ENCODE measurements at regions not wholly inside any gene's neighbourhood (a gene's known extent, or its start where the extent isn't known, plus 50 kb on each side); places are given as distances from the start of the nearest gene placed in this dataset.
A peak's percentile ranks its signal among the peaks of the same experiment; 100 is the strongest.

- H3K27ac ChIP-seq = no peak overlapping the region
- no peak overlapping the region for H3K27ac Mint-ChIP-seq
These were observed 248.8 kb downstream of the PCDH7 start for GRCh38 chr4:30968926-30969325.

GRCh38 chr4:30972542-30972941 lies 252.4 kb downstream of the PCDH7 start:
- H3K27ac Mint-ChIP-seq = no peak overlapping the region
- Histone ChIP-seq H4K20me1 (ENCODE audit: low read depth) (no peaks in the 10 kb centered on the region), H3K4me1 (peaks cover 37% of the 10 kb centered on the region), H3K9ac (no peak overlapping the region), H3K4me3 (no peak overlapping the region), H3K27ac (peak overlapping the region; percentile 35), H3K79me2 (ENCODE audit: low read depth) (no peaks in the 10 kb centered on the region), H3K27me3 (no peaks in the 10 kb centered on the region), H3K36me3 (no peaks in the 10 kb centered on the region), H3F3A (ENCODE audit: low read depth) (peaks cover 18% of the 10 kb centered on the region), H3K4me2 (no peak overlapping the region), H3K9me3 (ENCODE audit: low read depth) (no peaks in the 10 kb centered on the region), H2AFZ (replicated peaks) (no peak overlapping the region)
- no peak overlapping the region for H3K4me3 Mint-ChIP-seq
- DNase-seq (ENCODE audit: low spot score) = no peak
- no peak for TF ChIP-seq EZH2 (IDR thresholded peaks at IDR 0.05)
- H3K27me3 Mint-ChIP-seq (ENCODE audit: insufficient read depth, low read depth) = no peaks in the 10 kb centered on the region
- H3K9me3 Mint-ChIP-seq = no peaks in the 10 kb centered on the region
- H3K36me3 Mint-ChIP-seq = no peaks in the 10 kb centered on the region
- peaks cover 28% of the 10 kb centered on the region for H3K4me1 Mint-ChIP-seq

More at GRCh38 chr4:30968926-30969325, 248.8 kb downstream of the PCDH7 start:
- no peak overlapping the region for H3K4me2 ChIP-seq
- H3K9ac ChIP-seq = no peak overlapping the region
- H3K9me3 ChIP-seq (ENCODE audit: low read depth) = no peaks in the 10 kb centered on the region
- Mint-ChIP-seq H3K4me1 (peaks cover 9% of the 10 kb centered on the region), H3K9me3 (no peaks in the 10 kb centered on the region), H3K36me3 (no peaks in the 10 kb centered on the region), H3K4me3 (no peak overlapping the region), H3K27me3 (ENCODE audit: insufficient read depth, low read depth) (no peaks in the 10 kb centered on the region)
- H4K20me1 ChIP-seq (ENCODE audit: low read depth) = no peaks in the 10 kb centered on the region
- peaks cover 17% of the 10 kb centered on the region for H3K4me1 ChIP-seq
- peak; percentile 19 for DNase-seq (ENCODE audit: low spot score)
- no peaks in the 10 kb centered on the region for H3K27me3 ChIP-seq
- no peak overlapping the region for H3K4me3 ChIP-seq
- H3K36me3 ChIP-seq = no peaks in the 10 kb centered on the region
- no peaks in the 10 kb centered on the region for H3K79me2 ChIP-seq (ENCODE audit: low read depth)
- peak overlapping the region; percentile 57 for H2AFZ ChIP-seq (replicated peaks)
- TF ChIP-seq EZH2phosphoT487 (IDR thresholded peaks at IDR 0.05) (no peak), EZH2 (IDR thresholded peaks at IDR 0.05) (no peak), CTCF (IDR thresholded peaks at IDR 0.05) (no peak)
- H3F3A ChIP-seq (ENCODE audit: low read depth) = no peaks in the 10 kb centered on the region

- no peak overlapping the region for H3K9ac ChIP-seq
- no peaks in the 10 kb centered on the region for H4K20me1 ChIP-seq (ENCODE audit: low read depth)
- H2AFZ ChIP-seq (replicated peaks) = peak overlapping the region; percentile 79
- peak overlapping the region; percentile 87 for H3K27ac ChIP-seq
- H3K27ac Mint-ChIP-seq = no peak overlapping the region
- H3K4me2 ChIP-seq = peak overlapping the region; percentile 77
- peaks cover 3% of the 10 kb centered on the region for H3K27me3 Mint-ChIP-seq (ENCODE audit: insufficient read depth, low read depth)
- peaks cover 18% of the 10 kb centered on the region for H3F3A ChIP-seq (ENCODE audit: low read depth)
- H3K4me3 Mint-ChIP-seq = no peak overlapping the region
- no peak for DNase-seq (ENCODE audit: low spot score)
- H3K4me1 Mint-ChIP-seq = peaks cover 28% of the 10 kb centered on the region
- no peaks in the 10 kb centered on the region for H3K9me3 Mint-ChIP-seq
- TF ChIP-seq CTCF (IDR thresholded peaks at IDR 0.05) (no peak), EZH2phosphoT487 (IDR thresholded peaks at IDR 0.05) (no peak), EZH2 (IDR thresholded peaks at IDR 0.05) (no peak)
- H3K27me3 ChIP-seq = no peaks in the 10 kb centered on the region
- no peaks in the 10 kb centered on the region for H3K36me3 ChIP-seq
- H3K9me3 ChIP-seq (ENCODE audit: low read depth) = no peaks in the 10 kb centered on the region
- H3K79me2 ChIP-seq (ENCODE audit: low read depth) = no peaks in the 10 kb centered on the region
- no peak overlapping the region for H3K4me3 ChIP-seq
- H3K4me1 ChIP-seq = peaks cover 37% of the 10 kb centered on the region
- no peaks in the 10 kb centered on the region for H3K36me3 Mint-ChIP-seq
These were observed 253.8 kb downstream of the PCDH7 start for GRCh38 chr4:30973993-30974392.

GRCh38 chr4:30979402-30979801 lies 259.2 kb downstream of the PCDH7 start:
- H3K9me3 Mint-ChIP-seq = no peaks in the 10 kb centered on the region
- Histone ChIP-seq H2AFZ (replicated peaks) (peak overlapping the region; percentile 7), H3K4me3 (no peak overlapping the region), H3K4me2 (no peak overlapping the region), H3K79me2 (ENCODE audit: low read depth) (no peaks in the 10 kb centered on the region), H3K9me3 (ENCODE audit: low read depth) (no peaks in the 10 kb centered on the region), H3K27me3 (no peaks in the 10 kb centered on the region), H3F3A (ENCODE audit: low read depth) (peaks cover 15% of the 10 kb centered on the region), H3K9ac (no peak overlapping the region), H3K27ac (no peak overlapping the region), H3K4me1 (peaks cover 16% of the 10 kb centered on the region), H3K36me3 (no peaks in the 10 kb centered on the region), H4K20me1 (ENCODE audit: low read depth) (no peaks in the 10 kb centered on the region)
- H3K4me3 Mint-ChIP-seq = no peak overlapping the region
- no peak for DNase-seq (ENCODE audit: low spot score)
- no peaks in the 10 kb centered on the region for H3K36me3 Mint-ChIP-seq
- H3K4me1 Mint-ChIP-seq = peaks cover 15% of the 10 kb centered on the region
- H3K27me3 Mint-ChIP-seq (ENCODE audit: insufficient read depth, low read depth) = peaks cover 3% of the 10 kb centered on the region
- TF ChIP-seq CTCF (IDR thresholded peaks at IDR 0.05) = no peak
- TF ChIP-seq EZH2 (IDR thresholded peaks at IDR 0.05) = no peak
- TF ChIP-seq EZH2phosphoT487 (IDR thresholded peaks at IDR 0.05) = no peak
- H3K27ac Mint-ChIP-seq = no peak overlapping the region

All from neural progenitor cell (in vitro differentiated cells).